Testis (tissue), 2 donors: ENCODE measurements at regions not wholly inside any gene's neighbourhood (a gene's known extent, or its start where the extent isn't known, plus 50 kb on each side); places are given as distances from the start of the nearest gene placed in this dataset.

Experiments used
- DNase-seq: peaks from one replicate; pipeline ENCODE4 v3.0.0-alpha.2; 2019
- H3K27ac ChIP-seq, 2 donors: fragments of 200-600 bp; sonication (generic); one replicate each; pipeline ENCODE4 v1.5.1; 2019
- H3K27me3 ChIP-seq: fragments of 200-600 bp; sonication (generic); one replicate; pipeline ENCODE4 v1.5.1; 2019
- H3K36me3 ChIP-seq: fragments of 200-600 bp; sonication (generic); one replicate; pipeline ENCODE4 v1.5.1; 2017; ENCODE audit warnings: low read depth; ENCODE audit errors: missing control alignments
- H3K4me1 ChIP-seq: fragments of 200-600 bp; sonication (generic); one replicate; pipeline ENCODE4 v1.5.1; 2019
- H3K4me3 ChIP-seq, 2 donors: fragments of 200-600 bp; sonication (generic); one replicate each; pipeline ENCODE4 v1.5.1; 2017 to 2019
- H3K9me3 ChIP-seq: fragments of 200-600 bp; sonication (generic); one replicate; pipeline ENCODE4 v1.5.1; 2017
- CTCF ChIP-seq, 3 experiments: fragments of 450-650 bp in 2 of 3; fragments of 200-600 bp in 1 of 3; sonication (generic) in 1 of 3; IDR thresholded peaks; one replicate each; pipeline ENCODE4 v1.5.1; 2016 to 2019; ENCODE audit warnings: antibody characterized with exemption in 3 of 3, mild to moderate bottlenecking in 2 of 3, moderate library complexity in 1 of 3
- POLR2A ChIP-seq: fragments of 450-650 bp; IDR thresholded peaks from one replicate; pipeline ENCODE4 v1.6.1; 2017; ENCODE audit warnings: antibody characterized with exemption, mild to moderate bottlenecking, moderate library complexity
- WGBS, 2 donors: methylation state at CpG; one replicate each; pipeline ENCODE4 v1.1.5; 2018; 5-methylcytosine and 5-hydroxymethylcytosine counted together
- intact Hi-C: fragments of 100-400 bp; cut with DNase I; formaldehyde crosslinking; loops from one replicate; pipeline ENCODE4 v1.15.1; 2023; ENCODE audit warnings: low total_unique reads

GRCh38 chr14:101332281-101332680 lies 229.0 kb upstream of the DIO3 start:
- no peaks in the 10 kb centered on the region for H3K9me3 ChIP-seq
- H3K27ac ChIP-seq: no peak overlapping the region
- no peak for DNase-seq
- H3K27me3 ChIP-seq: no peaks in the 10 kb centered on the region
- intact Hi-C loops: no loop called here
- peaks cover 5% of the 10 kb centered on the region for H3K4me1 ChIP-seq
- H3K36me3 ChIP-seq: no peaks in the 10 kb centered on the region
- TF ChIP-seq CTCF (IDR thresholded peaks at IDR 0.05) (no peak), POLR2A (no peak)
- 85 to 88% methylated on average over 8 of the region's 8 CpGs for WGBS, 2 donors
- H3K4me3 ChIP-seq: no peak overlapping the region

- DNase-seq: no peak
- no peak for TF ChIP-seq CTCF (IDR thresholded peaks at IDR 0.05)
- TF ChIP-seq POLR2A: no peak
- WGBS, 2 donors: 86 to 89% methylated on average over 15 to 20 of the region's 20 CpGs
- intact Hi-C loops: no loop called here
- no peak overlapping the region for H3K27ac ChIP-seq
- H3K9me3 ChIP-seq: no peaks in the 10 kb centered on the region
- no peaks in the 10 kb centered on the region for H3K27me3 ChIP-seq
- no peak overlapping the region for H3K4me3 ChIP-seq
- no peaks in the 10 kb centered on the region for H3K36me3 ChIP-seq
- peaks cover 5% of the 10 kb centered on the region for H3K4me1 ChIP-seq
These were observed 227.7 kb upstream of the DIO3 start for GRCh38 chr14:101333335-101334280.

GRCh38 chr14:101334656-101335055 lies 226.6 kb upstream of the DIO3 start:
- H3K4me3 ChIP-seq: no peak overlapping the region
- WGBS, 2 donors: 76 to 79% methylated on average over 9 of the region's 9 CpGs
- DNase-seq: no peak
- intact Hi-C loops: no loop called here
- no peak overlapping the region for H3K27ac ChIP-seq
- no peaks in the 10 kb centered on the region for H3K36me3 ChIP-seq
- H3K27me3 ChIP-seq: no peaks in the 10 kb centered on the region
- peaks cover 5% of the 10 kb centered on the region for H3K4me1 ChIP-seq
- H3K9me3 ChIP-seq: no peaks in the 10 kb centered on the region
- no peak for TF ChIP-seq CTCF (IDR thresholded peaks at IDR 0.05)
- no peak for TF ChIP-seq POLR2A

- H3K4me1 ChIP-seq: peaks cover 5% of the 10 kb centered on the region
- no peak overlapping the region for H3K27ac ChIP-seq
- peak; percentile 67 for DNase-seq
- no peaks in the 10 kb centered on the region for H3K36me3 ChIP-seq
- H3K4me3 ChIP-seq: no peak overlapping the region
- TF ChIP-seq POLR2A: no peak
- no peak for TF ChIP-seq CTCF (IDR thresholded peaks at IDR 0.05)
- no peaks in the 10 kb centered on the region for H3K27me3 ChIP-seq
- WGBS, 2 donors: 60 to 69% methylated on average over 13 of the region's 13 CpGs
- no peaks in the 10 kb centered on the region for H3K9me3 ChIP-seq
- intact Hi-C loops: no loop called here
These were observed 226.1 kb upstream of the DIO3 start for GRCh38 chr14:101335061-101335661.
